ENCODE measurements at regions not wholly inside any gene's neighbourhood (a gene's known extent, or its start where the extent isn't known, plus 50 kb on each side); places are given as distances from the start of the nearest gene placed in this dataset.

DNA sequence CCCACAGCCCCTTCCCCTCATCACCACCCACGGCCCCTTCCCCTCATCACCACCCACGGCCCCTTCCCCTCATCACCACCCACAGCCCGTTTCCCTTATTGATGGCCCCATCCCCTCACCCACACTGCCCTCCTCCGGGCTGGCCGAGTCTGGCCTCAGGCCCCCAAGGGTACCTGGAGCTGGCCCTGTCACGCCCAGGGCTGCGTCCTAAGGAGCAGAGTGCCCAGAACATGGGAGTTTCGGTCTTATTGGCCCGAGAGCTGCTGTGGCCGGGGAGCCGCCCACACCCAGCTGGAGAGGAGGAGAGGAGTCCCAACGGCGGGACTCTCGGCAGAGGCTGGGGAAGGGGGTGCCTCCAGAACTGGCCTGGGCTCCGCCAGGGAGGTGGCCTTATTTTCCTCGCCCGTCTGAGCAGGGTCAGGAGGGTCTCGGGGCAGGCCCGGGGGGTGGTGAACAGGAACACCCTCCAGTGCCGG lies 182.3 kb downstream of the KIF26A start:
- TF ChIP-seq CTCF (IDR thresholded peaks at IDR 0.05), result no peak
- no peak for DNase-seq (ENCODE audit: low spot score)
- ATAC-seq (ENCODE audit: low FRiP score), result no peak

- DNase-seq (ENCODE audit: low spot score) (no peak), ATAC-seq (ENCODE audit: low FRiP score) (no peak)
- no peak for TF ChIP-seq CTCF (IDR thresholded peaks at IDR 0.05)
Observed at GRCh38 chr14:104321088-104321801, 182.9 kb downstream of the KIF26A start.

DNA sequence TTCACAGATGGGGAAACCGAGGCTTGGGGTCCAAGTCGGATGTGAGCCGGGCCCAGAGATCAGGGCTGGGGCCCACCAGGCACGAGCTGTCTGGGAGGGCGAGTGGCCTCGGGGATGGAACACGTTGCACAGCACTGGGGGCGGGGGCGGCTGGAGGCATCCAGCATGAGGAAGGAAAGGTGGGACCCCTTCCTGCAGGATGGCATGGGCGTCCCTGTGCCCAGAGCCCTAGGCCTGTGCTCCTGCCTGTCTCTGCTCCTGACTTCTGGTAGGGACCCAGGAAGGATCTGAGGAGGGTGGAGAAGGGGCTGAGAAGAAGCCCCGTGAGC lies 183.4 kb downstream of the KIF26A start:
- TF ChIP-seq CTCF (IDR thresholded peaks at IDR 0.05), result no peak
- ATAC-seq (ENCODE audit: low FRiP score) (no peak), DNase-seq (ENCODE audit: low spot score) (no peak)

DNA sequence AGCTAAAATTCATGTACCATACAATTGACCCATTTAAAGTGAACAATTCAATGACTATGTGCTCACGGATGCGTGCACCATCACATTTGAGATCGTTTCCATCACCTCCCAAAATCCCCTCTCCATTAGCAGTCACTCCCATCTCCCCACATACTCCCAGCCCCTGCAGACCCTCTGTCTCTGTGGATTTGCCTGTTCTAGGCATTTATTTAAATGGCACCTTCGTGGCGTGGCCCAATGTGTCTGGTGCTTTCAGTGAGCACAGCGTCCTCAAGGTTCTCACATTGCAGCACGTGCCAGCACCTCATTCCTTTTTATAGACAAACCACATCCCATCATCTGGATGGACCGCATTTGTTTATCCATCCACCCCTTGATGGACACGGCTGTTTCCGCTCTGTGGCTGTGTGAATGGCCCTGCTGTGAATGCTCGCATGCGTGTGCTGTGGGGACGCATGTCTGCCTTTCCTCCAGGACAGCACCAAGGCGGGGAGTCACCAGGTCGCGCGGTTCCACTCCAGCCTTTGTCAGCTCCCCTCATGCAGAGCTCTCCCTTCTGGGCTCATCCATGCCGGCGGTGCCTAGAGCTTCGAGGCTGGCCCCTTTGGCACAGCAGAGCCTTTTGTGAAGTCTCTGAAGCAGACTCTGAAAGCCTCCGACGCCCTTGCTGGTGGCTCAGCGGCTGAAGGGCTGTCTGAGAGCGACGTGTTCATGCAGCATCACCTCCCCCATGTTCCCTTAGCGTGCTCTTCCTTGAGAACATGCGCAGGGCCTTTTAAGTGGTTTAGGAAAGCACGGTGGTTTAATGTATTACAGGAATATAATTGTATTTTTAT lies 184.4 kb downstream of the KIF26A start:
- no peak for DNase-seq (ENCODE audit: low spot score)
- ATAC-seq (ENCODE audit: low FRiP score), result no peak
- no peak for TF ChIP-seq CTCF (IDR thresholded peaks at IDR 0.05)

DNA sequence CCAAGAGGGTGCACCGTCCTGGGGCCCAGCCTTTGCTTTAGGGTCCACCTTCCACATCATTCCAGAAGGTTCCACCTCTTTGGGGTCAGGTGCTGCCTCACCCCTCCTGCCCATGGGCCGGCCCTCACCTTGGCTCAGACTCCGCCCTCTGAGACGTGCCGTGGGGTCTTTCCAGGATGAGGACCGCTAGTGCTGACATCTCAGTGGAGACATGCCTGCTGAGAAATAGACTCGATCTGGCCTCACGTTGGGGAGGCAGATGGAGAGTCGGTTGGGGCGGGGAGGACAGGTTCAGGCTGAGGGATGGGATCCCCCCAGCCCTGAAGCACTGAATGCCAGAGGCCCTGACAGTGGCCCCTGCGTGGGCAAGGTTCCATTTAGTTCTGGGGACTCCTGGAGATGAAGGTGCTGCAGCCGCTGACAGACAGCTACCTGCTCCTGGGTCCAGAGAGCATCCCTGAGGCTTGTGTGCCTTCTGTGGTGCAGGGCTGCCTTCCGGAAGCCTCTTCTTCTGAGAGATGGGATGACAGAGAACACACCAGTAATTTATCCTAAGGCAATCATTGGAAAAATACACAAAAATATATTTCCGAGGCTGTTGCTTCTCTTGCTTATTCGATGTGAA lies 185.3 kb downstream of the KIF26A start:
- ATAC-seq (ENCODE audit: low FRiP score) (no peak), DNase-seq (ENCODE audit: low spot score) (no peak)

GRCh38 chr14:104326848-104327247 lies 188.5 kb downstream of the KIF26A start:
- TF ChIP-seq CTCF (IDR thresholded peaks at IDR 0.05), result no peak
- ATAC-seq (ENCODE audit: low FRiP score) (no peak), DNase-seq (ENCODE audit: low spot score) (no peak)

More for the DNA sequence above, 185.3 kb downstream of the KIF26A start:
- TF ChIP-seq CTCF (IDR thresholded peaks at IDR 0.05), result no peak
